ENCODE measurements at regions not wholly inside any gene's neighbourhood (a gene's known extent, or its start where the extent isn't known, plus 50 kb on each side); places are given as distances from the start of the nearest gene placed in this dataset.

GRCh38 chr6:97820400-97820799 lies 537.4 kb upstream of the MMS22L start:
- Mint-ChIP-seq H3K36me3 (ENCODE audit: unreplicated experiment) (no peaks in the 10 kb centered on the region), H3K27ac (ENCODE audit: unreplicated experiment) (no peak overlapping the region), H3K4me3 (ENCODE audit: unreplicated experiment) (no peak overlapping the region), H3K9me3 (ENCODE audit: unreplicated experiment) (no peaks in the 10 kb centered on the region), H3K27me3 (ENCODE audit: unreplicated experiment) (no peaks in the 10 kb centered on the region), H3K4me1 (ENCODE audit: low read depth, unreplicated experiment) (peaks cover 18% of the 10 kb centered on the region)
- no peak for TF ChIP-seq CTCF (IDR thresholded peaks at IDR 0.05; ENCODE audit: partially characterized antibody, unreplicated experiment)
- no peak for DNase-seq

GRCh38 chr6:97822632-97823031 lies 539.6 kb upstream of the MMS22L start:
- no peak for TF ChIP-seq CTCF (IDR thresholded peaks at IDR 0.05; ENCODE audit: partially characterized antibody, unreplicated experiment)
- Mint-ChIP-seq H3K27me3 (ENCODE audit: unreplicated experiment) (no peaks in the 10 kb centered on the region), H3K4me3 (ENCODE audit: unreplicated experiment) (no peak overlapping the region), H3K27ac (ENCODE audit: unreplicated experiment) (no peak overlapping the region), H3K36me3 (ENCODE audit: unreplicated experiment) (no peaks in the 10 kb centered on the region), H3K9me3 (ENCODE audit: unreplicated experiment) (no peaks in the 10 kb centered on the region), H3K4me1 (ENCODE audit: low read depth, unreplicated experiment) (peaks cover 14% of the 10 kb centered on the region)
- no peak for DNase-seq

DNA sequence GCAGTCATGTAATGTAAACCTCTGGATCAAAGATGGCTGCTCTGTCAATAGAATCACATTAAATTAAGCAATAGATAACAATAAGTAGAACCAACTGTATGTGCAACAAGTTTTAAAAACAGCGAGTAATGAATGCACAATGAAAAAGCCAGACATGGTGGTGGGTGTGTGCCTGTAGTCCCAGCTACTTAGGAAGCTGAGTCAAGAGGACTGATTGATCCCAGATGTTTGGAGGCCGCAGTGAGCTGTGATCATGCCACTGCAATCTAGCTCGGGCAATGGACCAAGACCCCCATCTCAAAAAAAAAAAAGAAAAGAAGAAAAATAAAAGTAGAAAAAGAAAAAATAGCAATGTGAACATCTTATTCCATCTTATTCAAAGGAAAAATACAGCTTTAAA lies 558.7 kb upstream of the MMS22L start:
- TF ChIP-seq CTCF (IDR thresholded peaks at IDR 0.05; ENCODE audit: partially characterized antibody, unreplicated experiment), result no peak
- Mint-ChIP-seq H3K4me1 (ENCODE audit: low read depth, unreplicated experiment) (peaks cover 9% of the 10 kb centered on the region), H3K27me3 (ENCODE audit: unreplicated experiment) (no peaks in the 10 kb centered on the region), H3K4me3 (ENCODE audit: unreplicated experiment) (no peak overlapping the region), H3K9me3 (ENCODE audit: unreplicated experiment) (no peaks in the 10 kb centered on the region), H3K36me3 (ENCODE audit: unreplicated experiment) (no peaks in the 10 kb centered on the region), H3K27ac (ENCODE audit: unreplicated experiment) (no peak overlapping the region)
- DNase-seq, result no peak

- Mint-ChIP-seq H3K4me3 (ENCODE audit: unreplicated experiment) (no peak overlapping the region), H3K27me3 (ENCODE audit: unreplicated experiment) (no peaks in the 10 kb centered on the region), H3K4me1 (ENCODE audit: low read depth, unreplicated experiment) (peaks cover 4% of the 10 kb centered on the region), H3K9me3 (ENCODE audit: unreplicated experiment) (no peaks in the 10 kb centered on the region), H3K27ac (ENCODE audit: unreplicated experiment) (no peak overlapping the region), H3K36me3 (ENCODE audit: unreplicated experiment) (no peaks in the 10 kb centered on the region)
- no peak for TF ChIP-seq CTCF (IDR thresholded peaks at IDR 0.05; ENCODE audit: partially characterized antibody, unreplicated experiment)
- no peak for DNase-seq
These were observed 559.5 kb upstream of the MMS22L start for GRCh38 chr6:97842521-97842920.

GRCh38 chr6:97849390-97849789 lies 566.4 kb upstream of the MMS22L start:
- Mint-ChIP-seq H3K27ac (ENCODE audit: unreplicated experiment) (no peak overlapping the region), H3K9me3 (ENCODE audit: unreplicated experiment) (no peaks in the 10 kb centered on the region), H3K4me3 (ENCODE audit: unreplicated experiment) (no peak overlapping the region), H3K36me3 (ENCODE audit: unreplicated experiment) (no peaks in the 10 kb centered on the region), H3K4me1 (ENCODE audit: low read depth, unreplicated experiment) (peaks cover 2% of the 10 kb centered on the region), H3K27me3 (ENCODE audit: unreplicated experiment) (no peaks in the 10 kb centered on the region)
- DNase-seq, result no peak
- no peak for TF ChIP-seq CTCF (IDR thresholded peaks at IDR 0.05; ENCODE audit: partially characterized antibody, unreplicated experiment)

Data from glutamatergic neuron (in vitro differentiated cells).